ENCODE measurements at regions not wholly inside any gene's neighbourhood (a gene's known extent, or its start where the extent isn't known, plus 50 kb on each side); places are given as distances from the start of the nearest gene placed in this dataset.
"Not testable (repeated sequence)": the region's sequence is repeated elsewhere in the genome, so short reads cannot be mapped to it uniquely, and the experiment has no call there.

- DNase-seq: no peak
These were observed 79.1 kb upstream of the ETAA1 start for GRCh38 chr2:67318031-67318430.

DNA sequence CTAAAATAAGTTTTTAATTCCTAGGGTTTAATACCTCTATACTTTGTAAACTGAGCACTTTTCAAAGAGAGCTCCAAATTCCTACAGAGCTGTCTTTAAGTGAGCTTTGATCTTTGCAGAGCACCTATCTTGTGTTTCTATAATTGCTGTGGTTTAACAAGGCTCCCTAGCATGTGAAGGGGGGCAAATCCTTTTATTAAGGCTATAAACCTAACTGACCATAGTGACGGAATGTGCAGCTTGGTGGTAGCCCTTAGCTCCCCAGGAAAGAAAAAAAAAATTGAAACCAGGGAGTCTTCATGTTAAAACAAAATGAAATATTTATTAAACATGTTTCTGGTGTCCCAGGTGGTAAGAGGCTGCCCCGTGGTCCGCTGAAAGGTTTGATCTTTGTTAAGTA is 78.6 kb upstream of the ETAA1 start:
- DNase-seq: no peak

- no peak for DNase-seq
These were observed 78.1 kb upstream of the ETAA1 start for GRCh38 chr2:67318993-67319481.

GRCh38 chr2:67320861-67321587 is 76.1 kb upstream of the ETAA1 start:
- no peak for DNase-seq

- DNase-seq: no peak
These were observed 75.6 kb upstream of the ETAA1 start for GRCh38 chr2:67321588-67321903.

- DNase-seq: no peak
These were observed 74.7 kb upstream of the ETAA1 start for GRCh38 chr2:67322353-67323001.

GRCh38 chr2:67323209-67323991 is 73.7 kb upstream of the ETAA1 start:
- no peak for DNase-seq

GRCh38 chr2:67329513-67329912 is 67.6 kb upstream of the ETAA1 start:
- no peak for DNase-seq

GRCh38 chr2:67329951-67330350 is 67.2 kb upstream of the ETAA1 start:
- no peak for DNase-seq

GRCh38 chr2:67331419-67332086 is 65.6 kb upstream of the ETAA1 start:
- DNase-seq: not testable (repeated sequence)

DNA sequence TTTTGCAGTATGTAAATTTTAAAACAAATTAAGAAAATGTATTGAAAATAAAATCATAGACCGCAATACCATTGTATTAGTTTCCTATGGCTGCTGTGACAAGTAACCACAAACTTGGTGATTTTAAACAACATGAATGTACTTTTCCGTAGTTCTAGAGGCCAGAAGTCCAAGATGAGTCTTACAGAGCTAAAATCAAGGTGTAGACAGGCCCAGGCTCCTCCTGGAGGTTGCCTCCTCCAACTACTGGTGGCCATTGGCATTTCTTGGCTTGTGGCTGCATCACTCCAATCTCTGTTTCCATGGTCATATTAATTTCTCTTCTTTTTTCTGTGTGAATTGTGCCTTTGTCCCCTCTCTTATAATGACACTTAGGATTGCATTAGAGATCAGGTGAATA is 59.2 kb upstream of the ETAA1 start:
- no peak for DNase-seq

DNA sequence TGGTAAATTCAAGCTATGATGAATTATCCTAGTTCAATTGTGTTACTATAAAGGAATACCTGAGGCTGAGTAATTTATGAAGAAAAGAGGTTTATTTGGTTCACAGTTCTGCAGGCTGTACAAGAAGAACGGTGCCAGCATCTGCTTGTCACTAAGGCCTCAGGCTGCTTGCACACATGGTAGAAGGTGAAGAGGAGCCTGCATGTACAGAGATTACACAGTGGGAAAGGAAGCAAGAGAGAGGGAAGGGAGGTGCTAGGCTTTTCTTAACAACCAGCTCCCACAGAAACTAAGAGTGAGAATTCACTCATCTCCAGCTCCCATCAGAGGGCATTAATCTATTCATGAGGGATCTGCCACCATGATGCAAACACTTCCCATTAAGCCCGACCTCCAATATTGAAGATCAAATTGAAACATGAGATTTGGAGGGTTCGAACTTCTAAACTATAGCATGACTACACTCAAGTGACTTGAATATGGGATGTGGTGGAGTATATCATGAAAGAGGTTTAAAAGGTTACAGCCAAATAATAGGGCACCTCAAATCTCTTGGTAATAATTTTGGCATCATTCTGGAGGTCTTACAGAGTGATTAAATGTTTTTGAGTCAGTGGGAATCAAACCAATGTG is 58.4 kb upstream of the ETAA1 start:
- DNase-seq: no peak

DNA sequence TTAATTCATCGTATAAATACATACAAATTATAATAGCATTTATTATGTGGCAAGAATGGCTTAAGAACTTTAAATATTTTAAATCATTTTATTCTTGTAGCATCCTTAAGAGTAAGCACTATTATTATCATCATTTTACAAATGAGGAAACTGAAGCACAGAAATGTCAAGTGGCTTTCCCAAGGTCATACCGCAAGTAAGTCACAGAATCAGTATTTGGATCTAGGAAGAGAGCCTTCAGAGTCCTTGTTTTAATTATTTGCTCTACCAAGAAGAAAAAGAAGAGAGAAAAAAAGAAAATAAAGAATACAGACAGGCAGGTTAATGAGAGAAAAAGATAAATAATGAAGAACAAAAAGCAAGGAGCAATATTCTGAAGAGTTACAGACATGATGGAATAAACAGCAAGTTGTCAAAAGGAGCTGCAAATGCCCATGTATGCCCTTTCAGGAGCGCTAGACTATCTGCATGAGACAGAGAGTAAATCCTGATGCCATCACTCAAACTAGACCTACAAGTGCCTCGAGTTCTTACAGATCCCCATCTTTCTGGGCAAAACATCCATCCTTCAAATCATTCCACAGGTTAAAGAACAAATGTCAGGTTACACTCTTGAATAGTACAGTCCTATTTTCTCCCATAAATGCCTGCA is 57.8 kb upstream of the ETAA1 start:
- DNase-seq: no peak

DNA sequence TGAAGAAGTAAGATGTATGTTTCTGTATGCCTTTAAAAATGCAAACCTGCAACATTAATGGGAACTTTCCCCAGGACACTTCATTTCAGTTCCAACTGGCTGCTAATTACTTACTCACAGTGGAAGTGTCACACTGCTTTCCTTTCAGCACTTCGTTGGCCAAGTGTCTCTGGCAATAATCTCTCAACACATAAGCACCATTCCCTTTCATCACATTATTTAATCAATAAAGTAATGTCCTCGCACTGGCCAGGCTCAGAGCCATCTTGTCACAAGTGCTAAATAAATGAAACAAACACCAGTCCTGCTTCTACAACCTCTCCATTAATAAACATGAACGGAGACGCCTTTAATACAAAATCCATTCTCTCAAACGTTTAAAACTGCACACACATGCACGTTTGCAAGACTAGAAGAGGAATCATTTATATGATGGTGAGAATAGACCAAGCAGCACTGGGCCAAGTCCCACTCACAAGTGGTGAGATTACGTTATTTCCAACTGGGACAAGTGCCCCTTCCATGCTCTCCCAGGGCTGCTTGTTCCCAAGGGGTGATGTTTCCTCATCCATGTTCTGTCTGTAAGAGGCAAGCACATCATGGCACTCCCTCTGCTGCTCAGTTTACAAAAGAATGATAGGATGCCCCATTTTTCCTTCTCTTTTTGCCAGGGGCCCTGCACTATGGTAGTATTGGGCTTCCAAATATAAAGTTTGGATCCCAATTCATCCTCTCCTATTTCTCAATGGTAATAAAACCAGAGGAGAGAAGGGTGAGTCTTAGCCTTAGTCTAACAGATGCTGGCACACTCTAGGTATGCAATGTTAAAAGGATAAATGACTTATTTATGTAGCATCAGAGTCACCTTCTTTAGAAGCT is 56.8 kb upstream of the ETAA1 start:
- no peak for DNase-seq

GRCh38 chr2:67341012-67341318 is 56.2 kb upstream of the ETAA1 start:
- DNase-seq: no peak

- DNase-seq: no peak
These were observed 55.8 kb upstream of the ETAA1 start for GRCh38 chr2:67341336-67341735.

GRCh38 chr2:67342394-67342793 is 54.7 kb upstream of the ETAA1 start:
- no peak for DNase-seq

DNA sequence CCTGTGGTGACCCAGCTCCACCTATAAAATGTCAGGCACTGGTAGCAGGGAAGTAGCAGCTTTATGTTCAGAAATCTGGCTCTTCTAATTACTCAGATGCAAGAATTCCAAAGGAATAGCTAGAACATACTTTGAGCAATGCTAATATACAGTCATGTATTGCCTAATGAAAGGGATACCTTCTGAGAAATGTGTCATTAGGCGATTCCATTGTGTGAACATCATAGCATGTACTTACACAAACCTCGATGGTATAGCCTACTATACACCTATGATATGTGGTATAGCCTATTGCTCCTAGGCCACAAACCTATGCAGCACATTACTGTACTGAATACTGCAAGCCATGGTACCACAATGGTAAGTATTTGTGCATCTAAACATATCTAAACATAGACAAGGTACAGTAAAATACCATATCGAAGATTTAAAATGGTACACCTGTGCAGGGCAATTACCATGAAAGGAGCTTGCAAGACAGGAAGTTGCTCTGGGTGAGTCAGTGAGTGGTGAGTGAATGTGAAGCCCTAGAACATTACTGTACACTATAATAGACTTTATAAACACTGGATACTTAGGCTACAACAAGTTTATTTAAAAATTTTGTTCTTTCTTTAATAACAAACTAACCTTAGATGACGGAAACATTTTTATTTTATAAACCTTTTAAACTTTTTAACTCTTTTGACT is 50.3 kb upstream of the ETAA1 start:
- no peak for DNase-seq

Data from AML-193 (cell line).